Neuronal stem cell (in vitro differentiated cells): ENCODE measurements at regions not wholly inside any gene's neighbourhood (a gene's known extent, or its start where the extent isn't known, plus 50 kb on each side); places are given as distances from the start of the nearest gene placed in this dataset.

ENCODE experiments used
- DNase-seq: peaks from one replicate; pipeline ENCODE4 v3.0.0-alpha.2; 2013; ENCODE audit warnings: low spot score
- H2AFZ ChIP-seq: one replicate; pipeline ENCODE4 v1.6.1; 2013; ENCODE audit warnings: mild to moderate bottlenecking, low read length, inconsistent platforms
- H2AK5ac ChIP-seq: 2 replicates; pipeline ENCODE4 v1.6.1; 2013; ENCODE audit warnings: low read depth, mild to moderate bottlenecking, inconsistent platforms, low read length, moderate library complexity, mixed read lengths
- H2BK120ac ChIP-seq: 2 replicates; pipeline ENCODE4 v1.6.1; 2013; ENCODE audit warnings: low read depth, mild to moderate bottlenecking, inconsistent platforms, low read length, moderate library complexity, mixed read lengths
- H2BK12ac ChIP-seq: one replicate; pipeline ENCODE4 v1.6.1; 2013; ENCODE audit warnings: low read length, inconsistent platforms
- H2BK15ac ChIP-seq: 2 replicates; pipeline ENCODE4 v1.6.1; 2013; ENCODE audit warnings: mild to moderate bottlenecking, low read length, inconsistent platforms, mixed read lengths
- H2BK5ac ChIP-seq: one replicate; pipeline ENCODE4 v1.6.1; 2013; ENCODE audit warnings: inconsistent platforms, mild to moderate bottlenecking, low read length, moderate library complexity
- H3K14ac ChIP-seq: one replicate; pipeline ENCODE4 v1.6.1; 2013; ENCODE audit warnings: low read length, inconsistent platforms
- H3K18ac ChIP-seq: 2 replicates; pipeline ENCODE4 v1.6.1; 2013; ENCODE audit warnings: low read length, inconsistent platforms
- H3K23ac ChIP-seq: 2 replicates; pipeline ENCODE4 v1.6.1; 2013; ENCODE audit warnings: low read depth, mild to moderate bottlenecking, mixed read lengths, low read length, inconsistent platforms; ENCODE audit not compliant: poor library complexity
- H3K27ac ChIP-seq: replicated peaks from 3 replicates; pipeline ENCODE4 v1.5.1; 2013; ENCODE audit warnings: low read length, inconsistent platforms
- H3K27me3 ChIP-seq, 3 experiments: 2 replicates each; pipeline ENCODE4 v1.6.1; 2013; ENCODE audit warnings: low read length in 3 of 3, mild to moderate bottlenecking in 2 of 3, inconsistent platforms in 1 of 3, low read depth in 1 of 3, mixed read lengths in 1 of 3, moderate library complexity in 1 of 3; ENCODE audit not compliant: control insufficient read depth in 3 of 3, insufficient read depth in 3 of 3
- H3K36me3 ChIP-seq, 2 donors: replicated peaks in 1 of 2; 2 replicates each; pipeline ENCODE4 v1.6.1; 2013; ENCODE audit warnings: low read length in 2 of 2; ENCODE audit not compliant: control insufficient read depth in 2 of 2, insufficient read depth in 2 of 2
- H3K4ac ChIP-seq: 2 replicates; pipeline ENCODE4 v1.6.1; 2013; ENCODE audit warnings: inconsistent platforms, mild to moderate bottlenecking, low read length, moderate library complexity
- H3K4me1 ChIP-seq, 2 donors: 1 replicate in 1 of 2; 2 replicates in 1 of 2; pipeline ENCODE4 v1.6.1; 2013; ENCODE audit warnings: low read length in 2 of 2, low read depth in 1 of 2; ENCODE audit not compliant: control insufficient read depth in 2 of 2, insufficient read depth in 1 of 2
- H3K4me2 ChIP-seq: one replicate; pipeline ENCODE4 v1.6.1; 2013; ENCODE audit warnings: mild to moderate bottlenecking, low read length, inconsistent platforms; ENCODE audit not compliant: insufficient read depth, poor library complexity, severe bottlenecking
- H3K4me3 ChIP-seq, 2 donors: 2 replicates each; pipeline ENCODE4 v1.5.1; 2013; ENCODE audit warnings: low read length in 2 of 2, mild to moderate bottlenecking in 2 of 2, inconsistent platforms in 1 of 2, moderate library complexity in 1 of 2
- H3K79me1 ChIP-seq: one replicate; pipeline ENCODE4 v1.6.1; 2013; ENCODE audit warnings: low read depth, mild to moderate bottlenecking, inconsistent platforms, low read length, moderate library complexity
- H3K9ac ChIP-seq: one replicate; pipeline ENCODE4 v1.6.1; 2013; ENCODE audit warnings: mild to moderate bottlenecking, low read depth, low read length, inconsistent platforms; ENCODE audit not compliant: poor library complexity
- H3K9me3 ChIP-seq, 2 donors: replicated peaks in 1 of 2; 2 replicates each; pipeline versions ENCODE3 to v1.6.1; 2013; ENCODE audit warnings: low read length in 2 of 2, mild to moderate bottlenecking in 2 of 2, inconsistent platforms in 1 of 2, low read depth in 1 of 2, mixed read lengths in 1 of 2, moderate library complexity in 1 of 2; ENCODE audit not compliant: control insufficient read depth in 2 of 2, insufficient read depth in 1 of 2
- H4K8ac ChIP-seq: one replicate; pipeline ENCODE4 v1.6.1; 2013; ENCODE audit warnings: low read depth, mild to moderate bottlenecking, inconsistent platforms, low read length, moderate library complexity
- H4K91ac ChIP-seq: one replicate; pipeline ENCODE4 v1.6.1; 2013; ENCODE audit warnings: low read length, low read depth, mild to moderate bottlenecking, inconsistent platforms; ENCODE audit not compliant: poor library complexity
- WGBS, 2 donors: extraction: QIAGEN DNeasy Blood & Tissue Kit; methylation state at CpG; one replicate each; pipeline ENCODE4 v1.1.7; 2013; ENCODE audit warnings: missing lambda C conversion rate in 2 of 2, mixed read lengths in 1 of 2; ENCODE audit not compliant: insufficient read length in 2 of 2, insufficient replicate concordance in 1 of 2; ENCODE audit errors: extremely low coverage in 2 of 2; 5-methylcytosine and 5-hydroxymethylcytosine counted together

- Histone ChIP-seq H3K18ac (no peak overlapping the region), H3K27me3 (no peaks in the 10 kb centered on the region), H4K91ac (no peak overlapping the region), H3K4me2 (no peak overlapping the region), H3K4me1 (no peaks in the 10 kb centered on the region), H3K4ac (no peak overlapping the region), H3K23ac (no peak overlapping the region), H3K14ac (no peak overlapping the region), H2AK5ac (no peak overlapping the region), H3K27ac (no peak overlapping the region), H4K8ac (no peak overlapping the region), H3K4me3 (no peak overlapping the region), H2BK12ac (no peak overlapping the region), H3K9ac (no peak overlapping the region), H3K36me3 (peaks cover 0 to 2% of the 10 kb centered on the region in 2 donors), H2BK120ac (no peak overlapping the region), H2AFZ (no peak overlapping the region), H3K9me3 (peaks cover 8 to 43% of the 10 kb centered on the region in 2 donors), H2BK15ac (no peak overlapping the region), H2BK5ac (no peak overlapping the region), H3K79me1 (no peaks in the 10 kb centered on the region)
- DNase-seq, result no peak
- WGBS, 2 donors, result no CpG with 5 or more reads among the region's 3 CpGs
Measured at GRCh38 chr4:123288309-123289025, 108.1 kb upstream of the SPRY1 start.

- H2BK12ac ChIP-seq, result no peak overlapping the region
- H3K23ac ChIP-seq, result no peak overlapping the region
- no peak overlapping the region for H3K27ac ChIP-seq
- no peak overlapping the region for H2AFZ ChIP-seq
- no peak overlapping the region for H2BK120ac ChIP-seq
- no peak overlapping the region for H4K91ac ChIP-seq
- H3K36me3 ChIP-seq, result peaks cover 0 to 2% of the 10 kb centered on the region in 2 donors
- no peak for DNase-seq
- no peak overlapping the region for H4K8ac ChIP-seq
- no peak overlapping the region for H3K4me2 ChIP-seq
- H3K14ac ChIP-seq, result no peak overlapping the region
- H3K9ac ChIP-seq, result no peak overlapping the region
- no peak overlapping the region for H3K4ac ChIP-seq
- H3K9me3 ChIP-seq, result peaks cover 9 to 48% of the 10 kb centered on the region in 2 donors
- no peak overlapping the region for H3K4me3 ChIP-seq
- H2BK5ac ChIP-seq, result no peak overlapping the region
- no peak overlapping the region for H3K18ac ChIP-seq
- H3K79me1 ChIP-seq, result no peaks in the 10 kb centered on the region
- no peaks in the 10 kb centered on the region for H3K27me3 ChIP-seq
- no peak overlapping the region for H2BK15ac ChIP-seq
- no peak overlapping the region for H2AK5ac ChIP-seq
- H3K4me1 ChIP-seq, result no peaks in the 10 kb centered on the region
Measured at GRCh38 chr4:123291329-123291728, 105.3 kb upstream of the SPRY1 start.

GRCh38 chr4:123297836-123298235 lies 98.8 kb upstream of the SPRY1 start:
- no peaks in the 10 kb centered on the region for H3K79me1 ChIP-seq
- H3K4me3 ChIP-seq, result no peak overlapping the region
- no CpG with 5 or more reads among the region's 2 CpGs for WGBS, 2 donors
- no peak overlapping the region for H3K18ac ChIP-seq
- no peak overlapping the region for H3K4me2 ChIP-seq
- peaks cover 0 to 9% of the 10 kb centered on the region in 2 donors for H3K4me1 ChIP-seq
- no peak for DNase-seq
- H3K36me3 ChIP-seq, result peaks cover 0 to 1% of the 10 kb centered on the region in 2 donors
- no peak overlapping the region for H3K27ac ChIP-seq
- no peak overlapping the region for H2BK5ac ChIP-seq
- H2AK5ac ChIP-seq, result no peak overlapping the region
- no peak overlapping the region for H3K9ac ChIP-seq
- no peak overlapping the region for H2BK12ac ChIP-seq
- peaks cover 4 to 10% of the 10 kb centered on the region in 2 donors for H3K9me3 ChIP-seq
- H2BK120ac ChIP-seq, result no peak overlapping the region
- H4K8ac ChIP-seq, result no peak overlapping the region
- H4K91ac ChIP-seq, result no peak overlapping the region
- H2BK15ac ChIP-seq, result no peak overlapping the region
- no peak overlapping the region for H2AFZ ChIP-seq
- no peak overlapping the region for H3K23ac ChIP-seq
- no peaks in the 10 kb centered on the region for H3K27me3 ChIP-seq
- H3K14ac ChIP-seq, result no peak overlapping the region
- H3K4ac ChIP-seq, result no peak overlapping the region

- DNase-seq, result no peak
- no peaks in the 10 kb centered on the region for H3K79me1 ChIP-seq
- no peak overlapping the region for H3K18ac ChIP-seq
- H3K4me2 ChIP-seq, result no peak overlapping the region
- peaks cover 2 to 7% of the 10 kb centered on the region in 2 donors for H3K9me3 ChIP-seq
- H2BK5ac ChIP-seq, result no peak overlapping the region
- H4K91ac ChIP-seq, result no peak overlapping the region
- H3K9ac ChIP-seq, result no peak overlapping the region
- no peak overlapping the region for H4K8ac ChIP-seq
- H3K4me1 ChIP-seq, result peaks cover 0 to 9% of the 10 kb centered on the region in 2 donors
- no peaks in the 10 kb centered on the region for H3K36me3 ChIP-seq
- H3K4ac ChIP-seq, result no peak overlapping the region
- no peaks in the 10 kb centered on the region for H3K27me3 ChIP-seq
- H2AK5ac ChIP-seq, result no peak overlapping the region
- no peak overlapping the region for H2BK12ac ChIP-seq
- WGBS, 2 donors, result no CpG with 5 or more reads among the region's 6 CpGs
- no peak overlapping the region for H3K14ac ChIP-seq
- no peak overlapping the region for H3K4me3 ChIP-seq
- H2AFZ ChIP-seq, result no peak overlapping the region
- no peak overlapping the region for H3K27ac ChIP-seq
- no peak overlapping the region for H2BK120ac ChIP-seq
- no peak overlapping the region for H2BK15ac ChIP-seq
- H3K23ac ChIP-seq, result no peak overlapping the region
Measured at GRCh38 chr4:123298261-123298660, 98.3 kb upstream of the SPRY1 start.
